Gastrocnemius medialis (tissue), 4 donors: ENCODE measurements at regions not wholly inside any gene's neighbourhood (a gene's known extent, or its start where the extent isn't known, plus 50 kb on each side); places are given as distances from the start of the nearest gene placed in this dataset.

Source experiments
- ATAC-seq, 2 donors: fragments of 150-250 bp; one replicate each; pipeline ENCODE4 v1.9.1; 2016
- DNase-seq, 2 donors: peaks; one replicate each; pipeline ENCODE4 v3.0.0-alpha.2; 2019
- H3K27ac ChIP-seq, 4 donors: fragments of 200-600 bp; sonication (generic); 1 replicate in 1 of 4; 2 replicates in 3 of 4; pipeline ENCODE4 v1.5.1; 2016 to 2018; ENCODE audit warnings: mild to moderate bottlenecking in 2 of 4, moderate library complexity in 1 of 4
- H3K27me3 ChIP-seq, 3 donors: fragments of 200-600 bp; sonication (generic) in 2 of 3; 1 replicate in 1 of 3; 2 replicates in 2 of 3; pipeline versions ENCODE4 v1.5.1 to v1.6.0; 2016 to 2019; ENCODE audit warnings: mild to moderate bottlenecking in 1 of 3, moderate library complexity in 1 of 3
- H3K36me3 ChIP-seq, 2 donors: fragments of 200-600 bp; sonication (generic) in 1 of 2; one replicate each; pipeline ENCODE4 v1.5.1; 2017 to 2018
- H3K4me1 ChIP-seq, 2 donors: fragments of 200-600 bp; sonication (generic) in 1 of 2; one replicate each; pipeline ENCODE4 v1.5.1; 2016 to 2017; ENCODE audit warnings: mild to moderate bottlenecking in 2 of 2
- H3K4me3 ChIP-seq, 4 donors: fragments of 200-600 bp; sonication (generic) in 3 of 4; 1 replicate in 1 of 4; 2 replicates in 3 of 4; pipeline ENCODE4 v1.5.1; 2016 to 2019; ENCODE audit warnings: mild to moderate bottlenecking in 2 of 4
- H3K9me3 ChIP-seq, 3 donors: fragments of 200-600 bp; sonication (generic) in 2 of 3; 1 replicate in 1 of 3; 2 replicates in 2 of 3; pipeline ENCODE4 v1.5.1; 2016 to 2019
- CTCF ChIP-seq, 5 experiments: fragments of 450-650 bp in 3 of 5; fragments of 200-600 bp in 2 of 5; sonication (generic) in 2 of 5; IDR thresholded peaks in 4 of 5; conservative IDR thresholded peaks in 1 of 5; 1 replicate in 4 of 5; 2 replicates in 1 of 5; pipeline ENCODE4 v1.5.1; 2016 to 2019; ENCODE audit warnings: antibody characterized with exemption in 5 of 5, mild to moderate bottlenecking in 3 of 5, moderate library complexity in 3 of 5
- POLR2A ChIP-seq, 2 donors: fragments of 450-650 bp; IDR thresholded peaks; one replicate each; pipeline ENCODE4 v1.6.1; 2017; ENCODE audit warnings: antibody characterized with exemption in 2 of 2, mild to moderate bottlenecking in 2 of 2, moderate library complexity in 2 of 2
- in situ Hi-C, 4 donors: fragments of 200-750 bp; cut with MboI; loops; one replicate each; pipeline versions ENCODE4 v1.15.0 to v1.8.0; 2017; ENCODE audit warnings: low sequenced_read_pairs in 4 of 4
- intact Hi-C: fragments of 100-400 bp; cut with DNase I; formaldehyde crosslinking; loops from one replicate; pipeline ENCODE4 v1.15.1; 2023; ENCODE audit warnings: low total_unique reads

DNA sequence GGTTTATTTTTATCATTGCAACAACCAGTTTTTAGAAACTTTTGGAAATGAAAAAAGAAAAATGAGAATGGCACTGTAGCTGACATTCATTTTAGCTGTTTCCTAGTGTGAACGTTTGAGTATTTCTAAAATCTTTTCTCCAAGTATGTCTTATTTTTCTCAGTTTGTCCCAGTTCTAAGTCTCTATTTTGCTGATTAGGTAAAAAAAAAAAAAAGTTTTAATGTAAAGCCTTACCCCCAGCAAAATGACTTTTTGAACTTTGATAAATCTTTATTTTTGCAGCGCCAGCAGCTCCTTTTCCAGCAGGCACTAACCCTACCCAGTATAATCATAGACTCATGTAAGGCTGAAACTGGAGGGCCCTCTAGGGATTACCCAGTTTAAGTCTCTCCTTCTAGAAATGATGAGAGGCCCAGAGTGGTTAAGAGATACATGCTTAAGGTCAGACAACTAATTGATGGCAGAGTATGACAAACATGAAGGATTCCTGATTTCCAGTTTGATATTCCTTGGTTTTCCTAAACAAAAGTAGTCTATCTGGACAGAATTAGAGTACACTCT lies 84.3 kb upstream of the SLC4A4 start:
- DNase-seq = no peak
- Histone ChIP-seq H3K36me3 (no peaks in the 10 kb centered on the region), H3K27me3 (no peaks in the 10 kb centered on the region), H3K4me1 (peaks cover 4 to 32% of the 10 kb centered on the region in 2 donors), H3K9me3 (no peaks in the 10 kb centered on the region), H3K27ac (no peak overlapping the region), H3K4me3 (no peak overlapping the region)
- ATAC-seq = no peak
- no peak for TF ChIP-seq CTCF (IDR thresholded peaks at IDR 0.05 in 4 of 5, conservative IDR thresholded peaks at IDR 0.05 in 1 of 5)
- TF ChIP-seq POLR2A (IDR thresholded peaks at IDR 0.05) = no peak
- intact Hi-C loops (no loop called here), in situ Hi-C loops (no loop called here)

- intact Hi-C loops = no loop called here
Measured at GRCh38 chr4:71255976-71256375, 82.8 kb upstream of the SLC4A4 start.

GRCh38 chr4:71257761-71258160 lies 81.1 kb upstream of the SLC4A4 start:
- intact Hi-C loops (no loop called here), in situ Hi-C loops (no loop called here)
- no peak for TF ChIP-seq CTCF (IDR thresholded peaks at IDR 0.05 in 4 of 5, conservative IDR thresholded peaks at IDR 0.05 in 1 of 5)
- TF ChIP-seq POLR2A (IDR thresholded peaks at IDR 0.05) = no peak
- Histone ChIP-seq H3K36me3 (no peaks in the 10 kb centered on the region), H3K9me3 (no peaks in the 10 kb centered on the region), H3K27me3 (no peaks in the 10 kb centered on the region), H3K4me3 (no peak overlapping the region), H3K27ac (no peak overlapping the region), H3K4me1 (peaks cover 16 to 42% of the 10 kb centered on the region in 2 donors)
- no peak for DNase-seq
- ATAC-seq = no peak

More at GRCh38 chr4:71255976-71256375, 82.8 kb upstream of the SLC4A4 start:
- ATAC-seq (no peak), DNase-seq (no peak)
- H3K9me3 ChIP-seq = no peaks in the 10 kb centered on the region
- H3K27me3 ChIP-seq = no peaks in the 10 kb centered on the region
- TF ChIP-seq CTCF (IDR thresholded peaks at IDR 0.05 in 4 of 5, conservative IDR thresholded peaks at IDR 0.05 in 1 of 5) (no peak), POLR2A (IDR thresholded peaks at IDR 0.05) (no peak)
- no peak overlapping the region for H3K27ac ChIP-seq
- H3K36me3 ChIP-seq = no peaks in the 10 kb centered on the region
- no peak overlapping the region for H3K4me3 ChIP-seq
- in situ Hi-C loops = no loop called here
- H3K4me1 ChIP-seq = peaks cover 8 to 41% of the 10 kb centered on the region in 2 donors

GRCh38 chr4:71258323-71258722 lies 80.5 kb upstream of the SLC4A4 start:
- Histone ChIP-seq H3K27ac (no peak overlapping the region), H3K36me3 (no peaks in the 10 kb centered on the region), H3K4me1 (peaks cover 16 to 42% of the 10 kb centered on the region in 2 donors), H3K9me3 (no peaks in the 10 kb centered on the region), H3K4me3 (no peak overlapping the region), H3K27me3 (no peaks in the 10 kb centered on the region)
- ATAC-seq (no peak), DNase-seq (no peak)
- intact Hi-C loops = no loop called here
- in situ Hi-C loops = no loop called here
- TF ChIP-seq POLR2A (IDR thresholded peaks at IDR 0.05) (no peak), CTCF (IDR thresholded peaks at IDR 0.05 in 4 of 5, conservative IDR thresholded peaks at IDR 0.05 in 1 of 5) (no peak)

DNA sequence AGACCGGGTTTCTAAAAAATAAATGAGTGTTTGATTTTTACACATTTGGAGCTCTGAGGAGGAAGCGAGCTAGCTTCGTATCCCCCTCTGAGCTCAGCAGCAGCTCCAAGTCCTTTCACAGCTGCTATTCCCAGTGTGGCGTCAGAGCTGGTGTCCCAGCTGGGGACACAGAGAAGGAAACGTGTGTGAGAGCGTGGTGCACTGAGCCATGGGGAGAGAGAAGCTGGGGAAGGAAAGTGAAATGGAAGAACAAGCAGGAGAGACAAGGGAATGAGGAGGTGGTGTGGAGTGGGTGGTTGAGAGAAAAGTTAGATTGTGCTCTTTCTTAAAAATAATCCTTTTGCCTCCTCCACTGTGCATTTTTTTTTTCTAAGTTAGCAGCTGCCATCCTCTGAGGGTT lies 79.5 kb upstream of the SLC4A4 start:
- TF ChIP-seq POLR2A (IDR thresholded peaks at IDR 0.05) (no peak), CTCF (IDR thresholded peaks at IDR 0.05 in 4 of 5, conservative IDR thresholded peaks at IDR 0.05 in 1 of 5) (no peak)
- no peaks in the 10 kb centered on the region for H3K36me3 ChIP-seq
- intact Hi-C loops = no loop called here
- no peak for ATAC-seq
- no peak overlapping the region for H3K27ac ChIP-seq
- in situ Hi-C loops = no loop called here
- H3K4me1 ChIP-seq = peaks cover 16 to 32% of the 10 kb centered on the region in 2 donors
- DNase-seq = peak in 1 of 2 donors; percentile 11
- H3K27me3 ChIP-seq = no peaks in the 10 kb centered on the region
- H3K9me3 ChIP-seq = no peaks in the 10 kb centered on the region
- H3K4me3 ChIP-seq = no peak overlapping the region
